ACHN (cell line): ENCODE measurements at regions not wholly inside any gene's neighbourhood (a gene's known extent, or its start where the extent isn't known, plus 50 kb on each side); places are given as distances from the start of the nearest gene placed in this dataset.

Experiments
- DNase-seq: peaks from one replicate; pipeline ENCODE4 v3.0.0-alpha.2; 2015
- in situ Hi-C: cut with HindIII; loops from 2 replicates; pipeline ENCODE4 v1.10.0; 2017; ENCODE audit warnings: low sequenced_read_pairs, low pct_ligation_motif_present, low pct_unique_long_range_greater_than_20kb

GRCh38 chr11:115581871-115582639, 77.8 kb upstream of the CADM1 start:
- in situ Hi-C loops: no loop called here
- no peak for DNase-seq

DNA sequence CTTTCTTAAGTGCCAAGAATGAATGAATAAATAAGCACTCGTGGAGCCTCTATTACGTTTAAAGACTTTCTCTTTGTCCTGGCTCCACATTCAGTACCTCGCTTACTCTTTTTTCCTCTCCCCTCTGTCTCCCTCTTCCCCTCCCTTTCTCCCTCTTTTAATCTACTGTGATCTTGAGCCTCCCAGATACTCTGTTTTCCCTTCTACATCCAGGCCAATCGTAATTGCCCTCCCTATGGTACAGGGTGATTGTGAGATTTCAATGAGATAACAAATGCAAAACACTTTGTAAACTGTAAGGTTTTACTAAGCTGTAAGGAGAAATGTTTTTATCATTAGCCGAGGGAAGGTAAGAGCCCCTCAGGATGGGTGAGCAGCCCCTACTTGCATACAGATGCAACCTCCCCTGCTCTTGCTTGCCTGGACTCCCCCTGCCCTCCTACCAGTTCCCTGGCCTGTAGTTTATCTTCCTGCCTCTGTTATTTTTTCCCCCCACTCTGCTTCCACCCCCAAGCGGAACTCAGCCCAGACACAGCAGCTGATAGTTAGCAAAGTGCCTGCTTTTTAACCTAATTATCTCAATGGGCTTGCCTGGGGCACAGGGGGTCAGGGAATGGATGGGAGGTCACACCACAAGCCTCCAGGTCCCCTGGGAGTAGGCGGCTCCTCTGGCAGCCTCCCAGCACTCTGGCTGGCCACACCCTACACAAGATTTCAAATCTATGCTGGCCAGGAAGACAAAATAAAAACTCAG, 76.9 kb upstream of the CADM1 start:
- in situ Hi-C loops: no loop called here
- no peak for DNase-seq

DNA sequence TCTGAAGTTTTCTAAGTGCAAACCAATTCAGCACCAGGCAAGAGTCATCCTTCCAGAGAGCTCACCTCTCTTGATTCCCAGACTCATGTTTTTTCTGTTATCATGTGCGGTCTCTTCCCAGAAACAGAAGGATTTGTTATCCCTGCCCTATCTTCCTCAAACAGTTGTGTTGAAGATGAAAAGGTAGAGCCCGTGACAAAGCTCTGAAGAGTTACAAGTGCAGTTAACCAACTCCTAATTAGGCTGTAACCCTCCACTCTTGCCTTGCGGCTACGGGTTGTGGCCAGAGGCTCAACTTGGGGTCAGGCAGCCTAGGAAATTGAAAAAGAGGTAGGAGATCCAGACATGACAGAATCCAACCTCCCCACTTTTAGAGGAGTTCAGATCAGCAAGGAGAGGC, 76.2 kb upstream of the CADM1 start:
- in situ Hi-C loops: no loop called here
- DNase-seq: no peak

DNA sequence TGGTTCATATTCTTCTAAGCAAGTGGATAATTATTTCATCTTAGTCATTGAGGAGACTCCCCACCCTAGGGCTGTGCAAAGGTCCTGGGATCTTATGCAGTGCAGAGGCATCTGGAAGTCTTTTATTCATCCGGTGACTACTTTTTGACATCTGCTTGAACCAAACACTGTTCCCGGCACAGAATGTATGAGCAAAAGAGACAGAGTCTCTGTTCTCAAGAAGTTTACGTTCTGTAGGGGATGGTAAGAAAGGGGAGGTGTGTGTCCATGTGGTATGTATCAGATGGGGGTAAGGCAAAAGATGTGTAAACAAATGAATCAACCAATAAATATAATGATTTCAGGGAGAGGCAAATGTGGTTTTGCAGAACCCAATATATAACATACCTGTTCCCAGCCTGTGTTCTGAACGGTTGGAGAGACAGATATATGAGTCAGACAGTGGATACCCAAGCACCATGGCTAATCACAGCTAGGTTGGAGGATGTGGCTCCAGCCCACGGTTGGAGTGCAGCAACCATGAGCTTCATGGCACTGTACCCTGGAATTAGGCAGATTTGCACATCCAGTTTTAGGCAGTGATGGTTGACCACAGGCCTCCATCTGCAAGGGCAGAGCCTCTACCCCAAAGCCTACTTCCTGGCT, 75.1 kb upstream of the CADM1 start:
- in situ Hi-C loops: no loop called here
- no peak for DNase-seq

DNA sequence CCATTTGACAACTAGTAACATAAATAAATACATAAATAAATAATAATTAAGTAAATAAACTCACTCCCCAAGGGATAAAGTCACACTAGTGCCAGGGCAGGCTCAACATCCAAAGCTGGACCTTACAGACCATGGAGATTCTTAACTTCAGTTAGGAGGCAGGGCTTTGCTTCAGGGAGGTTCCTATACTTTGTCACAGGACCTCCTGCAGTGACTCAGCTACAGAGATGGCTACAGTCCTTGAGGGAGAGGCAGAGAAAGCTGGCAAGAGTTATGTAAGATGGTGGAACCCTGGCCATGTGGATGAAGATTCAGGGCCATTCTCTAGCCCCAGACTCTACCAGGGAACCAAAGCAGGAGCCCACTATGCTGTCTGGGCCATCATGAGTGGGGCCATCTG, 74.1 kb upstream of the CADM1 start:
- in situ Hi-C loops: no loop called here
- DNase-seq: no peak

DNA sequence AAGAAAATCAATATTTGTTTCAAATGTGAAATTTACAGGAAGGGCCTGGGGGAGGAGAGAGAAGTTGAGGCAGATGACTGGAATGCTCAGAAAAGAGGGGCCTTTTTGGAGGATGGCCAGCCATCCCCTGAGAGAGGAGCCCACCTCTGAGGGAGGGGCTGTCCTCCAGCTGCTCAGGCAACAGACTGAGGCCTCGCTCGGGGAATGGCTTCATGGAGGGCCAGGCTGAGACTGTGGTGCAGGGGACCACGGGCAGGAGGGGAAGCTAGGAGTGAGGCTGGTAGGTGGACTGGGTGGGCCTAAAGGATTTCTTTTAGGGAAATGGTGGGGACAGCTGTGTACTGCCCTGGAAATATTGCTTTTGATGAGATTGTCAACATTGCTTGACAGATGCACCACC, 73.5 kb upstream of the CADM1 start:
- in situ Hi-C loops: no loop called here
- DNase-seq: no peak

- in situ Hi-C loops: no loop called here
- no peak for DNase-seq
Observed at GRCh38 chr11:115576606-115577380, 72.6 kb upstream of the CADM1 start.

GRCh38 chr11:115572551-115572950, 68.3 kb upstream of the CADM1 start:
- no peak for DNase-seq
- in situ Hi-C loops: no loop called here

GRCh38 chr11:115566180-115566764, 62.1 kb upstream of the CADM1 start:
- in situ Hi-C loops: no loop called here

DNA sequence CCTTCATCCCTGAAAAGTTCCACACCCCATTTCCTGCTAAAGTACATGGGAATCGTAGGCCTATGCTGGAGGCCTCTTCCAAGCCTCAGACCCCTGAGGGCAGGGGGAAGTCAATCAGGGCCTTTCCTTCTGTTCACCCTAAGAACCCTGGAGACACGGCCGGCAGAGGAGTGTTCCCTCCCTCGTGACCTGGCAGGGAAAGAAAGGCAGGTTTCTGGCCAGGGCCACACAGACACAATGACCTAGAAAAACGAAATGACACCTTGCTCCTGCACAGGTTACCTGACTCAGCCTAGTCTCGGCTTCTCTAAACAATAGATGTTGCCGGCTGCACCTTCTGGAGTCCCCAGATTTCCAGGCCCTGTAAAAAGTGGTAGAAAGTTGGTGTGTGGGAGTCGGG, 60.6 kb upstream of the CADM1 start:
- in situ Hi-C loops: no loop called here
- no peak for DNase-seq

More at GRCh38 chr11:115566180-115566764, 62.1 kb upstream of the CADM1 start:
- DNase-seq: no peak

- in situ Hi-C loops: no loop called here
- no peak for DNase-seq
Observed at GRCh38 chr11:115561116-115561515, 56.9 kb upstream of the CADM1 start.

GRCh38 chr11:115558635-115559034, 54.4 kb upstream of the CADM1 start:
- DNase-seq: no peak
- in situ Hi-C loops: no loop called here

GRCh38 chr11:115557681-115558080, 53.5 kb upstream of the CADM1 start:
- in situ Hi-C loops: no loop called here
- DNase-seq: no peak

GRCh38 chr11:115556984-115557383, 52.8 kb upstream of the CADM1 start:
- in situ Hi-C loops: no loop called here
- no peak for DNase-seq

GRCh38 chr11:115555336-115556090, 51.3 kb upstream of the CADM1 start:
- DNase-seq: no peak
- in situ Hi-C loops: no loop called here
